AG20443 (cell line): ENCODE measurements at regions not wholly inside any gene's neighbourhood (a gene's known extent, or its start where the extent isn't known, plus 50 kb on each side); places are given as distances from the start of the nearest gene placed in this dataset.
"Not testable (repeated sequence)": the region's sequence is repeated elsewhere in the genome, so short reads cannot be mapped to it uniquely, and the experiment has no call there.

Experiments used
- DNase-seq: peaks from one replicate; pipeline ENCODE4 v3.0.0; 2012; ENCODE audit warnings: low spot score, mixed read lengths

DNA sequence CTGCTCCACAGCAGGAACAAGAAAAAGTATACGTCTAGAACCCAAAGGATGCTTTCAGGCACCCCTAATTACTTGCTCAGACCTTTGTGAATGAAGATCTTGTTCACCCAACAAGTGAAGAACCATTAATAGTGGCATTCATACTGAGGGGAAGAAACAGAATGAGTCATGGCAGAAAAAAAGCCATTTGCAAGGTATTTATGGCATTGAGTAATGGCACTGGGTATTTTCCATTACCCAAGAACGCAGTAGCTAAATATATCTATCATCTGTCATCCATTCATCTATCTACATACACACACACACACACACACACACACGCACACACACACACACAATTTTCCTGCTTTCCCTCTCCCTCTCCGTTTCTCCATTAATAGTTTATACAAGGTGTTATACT is 56.4 kb upstream of the XIRP2 start:
- DNase-seq = no peak

DNA sequence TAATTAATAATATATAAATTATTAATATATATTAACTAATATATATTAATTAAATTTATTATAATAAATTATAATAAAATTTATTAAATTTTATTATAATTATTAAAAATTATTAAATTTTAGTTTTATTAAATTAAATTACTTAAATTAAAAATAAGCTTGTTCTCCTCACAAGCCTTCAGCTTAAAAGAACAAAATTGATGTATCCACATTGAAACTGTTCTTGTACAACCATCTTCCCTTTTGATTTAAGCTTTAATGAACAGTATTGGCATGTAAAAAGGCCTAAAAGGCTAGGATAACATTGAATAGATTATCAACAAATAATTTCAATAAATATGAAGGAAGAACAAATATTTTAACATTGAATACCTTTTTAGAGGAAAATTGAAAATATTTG is 62.4 kb upstream of the XIRP2 start:
- no peak for DNase-seq

DNA sequence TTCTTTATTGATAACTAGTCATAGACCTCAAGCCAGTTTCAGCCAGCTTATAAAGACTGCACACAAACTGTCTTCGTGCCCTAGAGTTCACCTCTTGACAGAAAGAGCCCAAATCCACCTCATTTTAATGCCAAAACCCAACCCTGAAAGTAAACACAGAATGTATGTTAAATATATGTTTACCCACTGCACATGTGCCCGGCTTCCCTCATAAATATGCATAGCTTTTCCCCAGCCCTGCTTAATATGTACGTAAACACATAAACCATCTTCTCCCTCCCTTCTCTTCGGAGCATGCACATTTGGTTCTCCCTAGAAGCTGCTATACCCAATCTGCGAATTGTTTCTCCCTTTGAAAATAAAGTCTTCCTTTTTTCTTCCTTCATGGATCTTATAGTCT is 73.9 kb upstream of the XIRP2 start:
- DNase-seq = no peak

DNA sequence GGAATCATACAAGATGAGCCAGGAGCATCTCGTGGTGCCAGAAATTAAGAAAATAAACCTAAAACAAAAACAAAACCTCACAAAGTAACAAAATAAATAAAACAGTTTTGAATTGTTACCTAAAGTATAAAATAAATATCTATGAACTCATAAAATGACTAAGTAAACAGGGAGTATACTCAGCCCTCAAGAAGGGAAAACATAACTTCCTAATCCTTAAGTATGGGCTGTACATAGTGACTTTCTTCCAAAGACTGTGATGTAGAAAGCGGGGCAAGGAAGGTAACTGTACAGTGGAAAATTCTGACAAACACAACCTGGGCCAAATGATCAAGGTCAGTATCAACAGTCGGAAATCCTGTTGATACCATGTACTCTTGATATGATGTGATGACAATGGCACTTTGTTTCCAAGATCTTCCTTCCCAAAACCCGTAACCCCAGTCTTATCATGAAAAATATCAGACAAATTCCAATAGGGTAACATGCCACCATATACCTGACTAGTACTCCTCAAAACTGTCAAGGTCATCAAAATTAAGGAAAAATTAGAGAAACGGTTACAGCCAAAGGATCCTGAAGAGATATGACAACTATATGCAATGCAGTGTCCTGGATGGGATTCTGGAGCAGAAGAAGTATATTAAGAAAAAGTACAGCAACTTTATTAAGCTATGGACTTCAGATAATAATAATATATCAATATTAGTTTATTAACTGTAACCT is 76.0 kb upstream of the XIRP2 start:
- DNase-seq = no peak

DNA sequence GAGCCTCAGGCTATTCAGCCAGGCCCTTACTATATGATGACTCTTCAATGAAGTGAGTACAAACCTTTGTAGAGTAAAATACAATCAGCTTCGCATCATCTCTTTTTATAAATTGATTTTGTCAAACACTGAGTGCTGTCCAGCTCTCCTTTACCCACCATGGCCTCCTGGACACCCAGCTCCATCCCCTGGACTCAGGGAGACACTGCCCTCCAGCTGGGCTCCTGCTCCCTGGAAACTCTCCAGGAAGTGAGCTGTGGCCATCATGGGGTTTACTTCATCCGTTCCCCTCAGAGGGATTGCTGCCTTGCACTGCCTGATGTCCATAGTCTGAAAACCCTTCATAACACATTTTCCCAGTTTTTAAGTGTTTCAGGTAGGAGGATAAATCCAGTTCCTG is 82.5 kb upstream of the XIRP2 start:
- DNase-seq = no peak

DNA sequence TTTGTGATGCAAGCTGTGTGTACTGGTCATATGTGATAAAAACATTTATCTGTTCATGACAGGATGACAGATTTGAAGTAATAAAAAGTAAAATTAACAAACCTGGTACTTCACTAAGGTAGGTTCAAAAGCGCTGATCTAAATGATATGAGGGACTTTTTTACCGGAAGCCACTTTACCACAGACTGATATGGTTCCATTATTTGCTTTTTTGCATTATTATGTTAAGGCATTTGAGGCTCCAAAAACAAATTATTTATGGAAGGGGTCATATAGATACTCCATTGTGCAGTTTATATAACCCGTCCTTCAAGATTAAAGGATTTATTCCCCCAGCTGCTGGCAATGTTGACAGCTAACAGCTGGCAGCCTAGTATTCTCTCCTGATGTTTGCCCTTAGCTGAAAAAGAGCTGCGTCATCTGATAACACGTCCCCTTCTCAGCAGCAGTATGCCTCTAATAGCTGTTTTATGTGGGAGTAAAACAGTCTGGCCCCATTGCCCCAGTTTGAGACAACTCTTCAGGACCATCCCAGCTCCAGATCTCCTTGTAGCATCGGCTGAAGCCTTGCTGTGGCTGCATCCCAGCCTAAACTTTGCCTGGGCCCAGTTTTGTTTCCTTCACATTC is 84.8 kb upstream of the XIRP2 start:
- DNase-seq = no peak

DNA sequence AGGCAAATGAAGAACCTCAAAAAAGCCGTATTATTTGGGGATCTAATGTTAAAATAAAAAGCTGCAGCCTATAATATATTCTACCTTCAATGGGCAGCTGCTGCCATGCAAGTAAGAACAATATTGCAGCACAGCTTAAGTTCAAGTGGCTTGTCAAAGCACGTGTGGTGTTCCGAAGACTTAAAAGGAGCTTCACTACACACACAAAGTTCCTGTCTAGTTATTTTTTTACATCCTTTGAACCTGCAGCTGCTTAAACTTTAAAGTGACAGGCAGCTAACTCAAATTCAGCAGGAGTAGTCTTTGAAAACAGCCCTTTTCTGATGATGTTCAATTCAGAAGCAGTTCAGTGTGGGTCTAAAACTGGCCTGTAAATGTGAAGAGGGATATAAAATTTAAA is 85.8 kb upstream of the XIRP2 start:
- no peak for DNase-seq

DNA sequence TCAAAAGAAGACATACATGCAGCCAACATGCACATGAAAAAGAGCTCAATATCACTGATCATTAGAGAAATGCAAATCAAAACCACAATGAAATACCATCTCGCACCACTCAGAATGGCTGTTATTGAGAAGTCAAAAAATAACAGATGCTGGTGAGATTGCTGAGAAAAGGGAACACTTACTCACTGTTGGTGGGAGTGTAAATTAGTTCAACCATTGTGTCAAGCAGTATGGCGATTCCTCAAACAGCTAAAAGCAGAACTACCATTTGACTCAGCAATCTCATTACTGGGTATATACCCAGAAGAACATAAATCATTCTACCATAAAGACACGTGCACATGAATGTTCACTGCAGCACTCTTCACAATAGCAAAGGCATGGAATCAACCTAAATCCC is 95.5 kb upstream of the XIRP2 start:
- no peak for DNase-seq

DNA sequence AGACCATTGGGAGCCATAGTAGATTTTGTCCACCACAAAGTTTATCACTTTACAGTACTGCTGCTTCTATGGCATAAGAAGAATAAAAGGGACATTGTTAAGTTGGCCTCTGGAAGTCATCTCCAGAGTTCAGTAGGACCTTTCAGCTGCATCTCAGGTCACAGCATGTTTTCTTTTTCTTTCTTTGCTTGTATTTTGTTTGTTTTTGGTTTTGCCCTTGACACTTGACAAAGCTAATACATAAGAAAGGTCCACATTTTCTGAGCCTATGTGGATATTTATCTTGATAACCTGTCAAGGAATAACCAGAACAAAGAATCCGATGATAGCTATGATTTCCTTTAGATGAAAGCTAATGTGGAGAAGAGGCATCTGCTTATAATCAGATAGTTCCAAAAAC is 101.6 kb upstream of the XIRP2 start:
- DNase-seq = no peak

DNA sequence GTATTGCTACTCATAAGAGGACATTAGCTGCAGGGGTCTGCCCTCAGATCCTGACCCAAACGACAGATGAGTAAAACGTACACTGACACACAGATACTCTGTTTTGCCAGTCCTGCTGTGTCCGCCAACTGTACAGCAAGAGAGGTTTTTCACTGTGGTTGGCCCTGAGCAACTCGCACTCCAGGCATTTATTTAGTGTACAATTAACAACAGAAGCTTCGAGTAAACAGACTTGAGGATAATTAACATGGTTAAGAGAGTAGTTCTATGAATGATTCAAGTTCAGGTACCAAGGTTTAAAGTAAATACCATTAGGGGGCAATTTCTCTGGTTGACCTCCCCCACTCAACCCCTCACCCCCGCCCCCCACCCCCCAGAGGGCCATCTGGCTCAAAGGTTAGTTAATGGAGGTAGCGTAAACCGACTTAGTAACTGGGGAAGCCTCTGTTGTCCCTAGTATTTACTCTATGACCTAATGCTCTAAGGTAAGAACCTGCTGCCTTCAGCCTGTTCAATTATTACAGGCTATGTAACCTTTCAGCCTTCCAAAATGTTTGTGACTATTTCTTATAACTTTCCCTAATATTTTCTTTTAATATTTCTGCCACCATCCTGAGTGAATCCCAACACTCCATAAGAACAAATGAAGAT is 103.9 kb upstream of the XIRP2 start:
- DNase-seq = no peak

DNA sequence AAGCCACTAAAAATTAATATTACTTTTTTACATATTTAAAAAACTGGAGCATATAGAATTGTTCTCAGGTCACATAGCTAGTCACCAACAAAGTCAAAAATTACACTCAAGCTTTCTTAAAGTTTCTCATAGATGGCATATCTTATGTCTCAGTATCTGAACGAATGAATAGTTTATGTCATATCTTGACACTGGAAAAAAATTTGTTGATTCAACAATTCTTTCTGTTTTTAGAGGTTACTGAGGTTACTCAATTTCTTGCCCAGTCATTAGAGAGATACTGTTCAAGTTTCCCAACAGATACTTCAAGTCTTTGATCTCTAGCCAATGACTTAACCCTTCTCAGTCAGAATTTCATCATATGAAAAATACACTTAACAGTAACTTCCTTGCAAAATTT is 113.1 kb upstream of the XIRP2 start:
- DNase-seq = no peak

DNA sequence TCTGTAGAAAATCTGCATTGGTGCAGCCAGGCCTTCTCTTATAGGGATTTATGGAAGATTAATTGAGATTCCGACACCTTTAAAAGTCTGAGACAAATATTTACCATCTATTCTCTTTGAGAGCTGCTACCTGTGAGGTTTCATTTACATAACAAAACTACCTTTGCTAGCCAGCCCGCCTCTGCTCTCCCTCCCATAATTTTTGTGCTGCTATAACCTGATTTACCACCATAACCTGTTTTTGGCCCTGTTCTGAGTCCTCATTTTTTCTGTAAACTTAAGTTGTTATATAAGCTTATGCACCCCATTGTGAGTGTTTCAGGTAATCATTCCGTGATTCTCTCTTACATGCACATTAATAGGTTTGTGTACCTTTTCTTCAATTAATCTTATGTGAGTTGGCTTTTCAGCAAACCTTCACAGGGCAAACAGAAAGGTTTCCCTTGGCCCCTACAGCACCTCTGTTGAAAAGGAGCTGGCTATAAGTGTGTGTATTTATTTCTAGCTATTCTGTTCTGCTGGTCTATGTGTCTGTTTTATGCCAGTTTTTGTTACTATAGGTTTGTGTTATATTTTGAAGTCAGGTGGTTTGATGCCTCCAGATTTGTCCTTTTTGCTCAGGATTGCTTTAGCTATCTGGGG is 114.9 kb upstream of the XIRP2 start:
- DNase-seq = no peak

DNA sequence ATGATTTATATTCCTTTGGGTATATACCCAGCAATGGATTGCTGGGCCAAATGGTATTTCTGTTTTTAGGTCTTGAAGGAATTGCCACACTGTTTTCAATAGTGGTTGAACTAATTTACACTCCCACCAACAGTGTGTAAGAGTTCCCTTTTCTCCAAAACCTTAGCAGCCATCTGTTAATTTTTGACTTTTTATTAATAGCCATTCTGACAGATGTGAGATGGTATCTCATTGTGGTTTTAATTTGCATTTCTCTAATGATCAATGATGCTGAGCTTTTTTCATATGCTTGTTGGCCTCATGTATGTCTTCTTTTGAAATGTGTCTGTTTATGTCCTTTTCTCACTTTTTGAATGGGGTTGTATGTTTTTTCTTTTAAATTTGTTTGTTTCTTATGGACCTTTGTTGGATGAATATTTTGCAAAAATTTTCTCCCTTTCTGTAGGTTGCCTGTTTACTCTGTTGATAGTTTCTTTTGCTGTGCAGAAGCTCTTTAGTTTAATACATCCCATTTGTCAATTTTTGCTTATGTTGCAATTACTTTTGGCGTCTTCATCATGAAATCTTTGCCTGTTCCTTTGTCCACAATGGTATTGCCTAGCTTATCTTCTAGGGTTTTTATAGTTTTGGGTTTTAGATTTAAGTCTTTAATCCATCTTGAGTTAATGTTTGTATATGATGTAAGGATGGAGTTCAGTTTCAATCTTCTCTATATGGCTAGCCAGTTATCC is 119.7 kb upstream of the XIRP2 start:
- no peak for DNase-seq

DNA sequence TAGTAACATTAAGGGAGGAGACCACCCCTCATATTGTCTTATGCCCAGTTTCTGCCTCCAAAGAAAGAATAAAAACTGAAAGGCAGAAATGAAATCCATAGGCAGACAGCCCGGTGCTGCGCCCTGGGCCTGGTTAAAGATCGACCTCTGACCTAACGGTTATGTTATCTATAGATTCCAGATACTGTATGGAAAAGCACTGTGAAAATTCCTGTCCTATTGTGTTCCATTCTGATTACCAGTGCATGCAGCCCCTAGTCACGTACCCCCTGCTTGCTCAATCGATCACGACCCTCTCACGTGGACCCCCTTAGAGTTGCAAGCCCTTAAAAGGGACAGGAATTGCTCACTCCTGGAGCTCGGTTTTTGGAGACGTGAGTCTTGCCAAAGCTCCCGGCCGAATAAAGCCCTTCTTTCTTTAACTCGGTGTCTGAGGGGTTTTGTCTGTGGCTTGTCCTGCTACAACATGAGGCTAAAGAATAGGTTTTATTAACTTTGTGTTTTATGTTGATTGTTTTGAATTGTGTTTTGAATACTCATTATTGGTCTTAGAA is 121.4 kb upstream of the XIRP2 start:
- DNase-seq = not testable (repeated sequence)

DNA sequence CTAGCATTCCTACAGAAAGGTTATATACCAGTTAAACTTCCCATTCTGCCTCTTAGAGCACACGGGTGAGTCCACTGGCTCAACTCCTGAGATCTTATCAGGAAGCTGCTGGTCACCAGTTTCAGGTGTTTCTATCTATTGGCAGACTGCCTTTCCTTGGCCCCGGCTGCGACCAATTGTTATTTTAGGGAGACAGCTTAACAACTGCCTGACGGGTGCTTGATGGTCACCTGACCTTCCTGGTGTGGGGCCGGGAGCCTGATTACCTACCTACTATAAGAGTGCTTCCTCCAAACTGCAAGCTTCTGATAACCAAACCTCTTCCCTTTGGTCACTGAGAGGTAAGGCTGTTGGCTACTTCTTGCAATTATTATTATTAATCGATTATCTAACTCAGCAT is 122.1 kb upstream of the XIRP2 start:
- DNase-seq = no peak

DNA sequence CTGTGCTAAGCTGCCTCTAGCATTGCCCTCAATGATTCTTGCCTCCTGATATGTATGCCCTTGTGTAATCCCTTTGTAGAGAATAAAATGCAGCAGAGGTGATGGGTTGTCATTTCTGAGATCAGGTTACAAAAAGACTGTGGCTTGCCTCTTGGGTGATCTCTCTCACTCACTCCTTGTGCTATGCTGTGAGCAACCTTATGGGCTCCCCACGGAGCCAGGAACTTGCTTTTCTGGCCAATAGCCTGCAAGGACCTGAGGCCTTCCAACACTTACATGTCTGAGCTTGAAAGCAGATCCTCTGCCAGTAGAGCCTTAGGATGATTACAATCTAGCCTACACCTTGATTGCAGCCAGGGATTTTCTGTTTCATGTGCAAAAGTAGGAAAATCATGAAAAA is 123.1 kb upstream of the XIRP2 start:
- DNase-seq = no peak

DNA sequence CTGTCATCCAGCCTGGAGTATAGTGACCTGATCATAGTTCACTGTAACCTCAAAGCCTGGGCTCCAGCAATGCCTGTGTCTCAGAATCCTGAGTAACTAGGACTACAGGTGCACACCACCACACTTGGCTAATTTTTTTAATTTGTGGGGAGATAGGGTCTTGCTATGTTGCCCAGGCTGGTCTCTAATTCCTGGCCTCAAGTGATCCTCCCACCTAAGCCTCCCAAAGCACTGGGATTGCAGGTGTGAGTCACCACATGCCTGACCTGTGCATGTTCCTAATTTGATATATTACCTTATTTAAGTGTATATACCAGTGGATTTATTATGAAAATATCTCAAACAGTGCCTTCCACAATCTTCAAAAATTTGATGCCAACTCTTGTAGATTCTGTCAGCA is 123.6 kb upstream of the XIRP2 start:
- no peak for DNase-seq

DNA sequence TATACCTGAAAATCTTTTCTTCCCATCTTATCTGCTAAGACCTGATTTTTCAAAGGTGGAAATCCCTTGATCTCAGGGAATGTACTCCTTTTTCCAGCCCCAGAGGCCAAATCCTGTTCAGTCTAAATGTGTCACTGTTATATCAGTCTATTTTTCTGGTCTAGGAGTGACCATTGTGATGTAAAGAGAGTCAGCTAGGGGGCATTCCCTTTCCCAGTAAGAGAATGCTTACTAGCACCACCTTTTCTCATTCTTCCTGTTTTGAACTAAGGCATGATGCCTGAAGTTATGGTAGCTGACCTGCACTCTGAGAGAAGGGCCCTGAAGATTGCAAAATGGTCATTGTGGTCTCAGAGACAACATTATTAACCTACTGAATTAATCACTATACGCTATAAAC is 124.1 kb upstream of the XIRP2 start:
- no peak for DNase-seq

DNA sequence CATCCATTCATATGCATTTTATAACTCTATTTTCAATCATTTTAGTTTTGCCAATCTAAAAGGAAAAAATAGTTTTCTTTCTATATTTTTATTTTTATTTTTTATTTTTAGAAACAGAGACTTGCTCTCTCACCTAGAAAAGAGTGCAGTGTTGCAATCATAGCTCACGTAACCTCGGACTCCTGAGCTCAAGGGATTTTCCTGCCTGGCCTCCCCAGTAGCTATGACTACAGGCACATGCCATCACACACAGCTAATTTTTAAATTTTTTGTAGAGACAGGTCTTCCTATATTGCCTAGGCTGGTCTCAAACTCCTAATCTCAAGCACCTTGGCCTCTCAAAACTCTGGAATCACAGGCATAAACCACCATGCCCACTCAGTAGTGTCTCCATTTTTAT is 125.5 kb upstream of the XIRP2 start:
- DNase-seq = no peak

DNA sequence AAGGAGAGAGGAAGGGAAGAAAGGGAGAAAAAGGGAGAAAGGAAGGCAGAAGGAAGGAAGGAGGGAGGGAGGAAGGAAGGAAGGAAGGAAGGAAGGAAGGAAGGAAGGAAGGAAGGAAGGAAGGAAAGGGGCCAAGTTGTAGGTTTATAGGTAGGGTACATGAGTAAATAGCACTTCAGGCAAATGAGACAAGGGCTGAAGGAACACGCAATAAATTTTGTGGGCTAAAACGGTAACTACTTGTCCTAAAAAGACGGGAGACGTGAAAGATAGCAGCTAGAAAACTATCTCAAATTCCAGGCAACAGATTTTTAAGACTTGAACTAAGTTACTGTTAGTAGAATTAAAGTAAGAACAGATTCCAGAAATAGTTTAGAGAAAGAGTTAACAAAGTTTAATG is 129.3 kb upstream of the XIRP2 start:
- no peak for DNase-seq

DNA sequence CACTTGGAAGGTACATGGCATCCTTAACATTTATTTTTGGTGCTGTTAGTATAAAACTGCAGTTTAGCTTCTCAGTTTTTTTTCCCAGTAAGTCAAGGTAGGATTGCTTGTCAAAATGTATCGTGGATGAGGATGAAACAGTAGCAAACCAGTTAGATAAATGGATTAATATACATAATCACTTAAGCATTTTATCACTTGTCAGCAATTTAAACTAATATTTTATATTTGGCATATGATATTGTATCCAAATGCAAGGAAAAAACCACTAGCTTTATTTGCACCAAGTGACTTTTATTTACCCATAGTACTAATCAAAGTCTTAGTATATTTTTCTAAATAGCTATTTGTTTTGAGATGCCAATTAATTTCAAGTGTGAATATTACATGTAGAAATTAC is 137.7 kb upstream of the XIRP2 start:
- no peak for DNase-seq

DNA sequence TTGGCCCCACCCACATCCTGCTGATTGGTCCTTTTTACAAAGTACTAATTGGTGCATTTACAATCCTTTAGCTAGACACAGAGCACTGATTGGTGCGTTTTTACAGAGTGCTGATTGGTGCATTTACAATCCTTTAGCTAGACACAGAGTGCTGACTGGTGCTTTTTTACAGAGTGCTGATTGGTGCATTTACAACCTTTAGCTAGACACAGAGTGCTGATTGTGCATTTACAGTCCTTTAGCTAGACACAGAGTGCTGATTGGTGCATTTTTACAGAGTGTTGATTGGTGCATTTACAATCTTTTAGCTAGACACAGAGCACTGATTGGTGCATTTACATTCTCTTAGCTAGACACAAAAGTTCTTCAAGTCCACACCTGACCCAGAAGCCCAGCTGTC is 144.2 kb upstream of the XIRP2 start:
- not testable (repeated sequence) for DNase-seq
